Gastrocnemius medialis (tissue), 4 donors: ENCODE measurements at regions not wholly inside any gene's neighbourhood (a gene's known extent, or its start where the extent isn't known, plus 50 kb on each side); places are given as distances from the start of the nearest gene placed in this dataset.

Experiments used
- ATAC-seq, 2 donors: fragments of 150-250 bp; one replicate each; pipeline ENCODE4 v1.9.1; 2016
- DNase-seq, 2 donors: peaks; one replicate each; pipeline ENCODE4 v3.0.0-alpha.2; 2019
- H3K27ac ChIP-seq, 4 donors: fragments of 200-600 bp; sonication (generic); 1 replicate in 1 of 4; 2 replicates in 3 of 4; pipeline ENCODE4 v1.5.1; 2016 to 2018; ENCODE audit warnings: mild to moderate bottlenecking in 2 of 4, moderate library complexity in 1 of 4
- H3K27me3 ChIP-seq, 3 donors: fragments of 200-600 bp; sonication (generic) in 2 of 3; 1 replicate in 1 of 3; 2 replicates in 2 of 3; pipeline versions ENCODE4 v1.5.1 to v1.6.0; 2016 to 2019; ENCODE audit warnings: mild to moderate bottlenecking in 1 of 3, moderate library complexity in 1 of 3
- H3K36me3 ChIP-seq, 2 donors: fragments of 200-600 bp; sonication (generic) in 1 of 2; one replicate each; pipeline ENCODE4 v1.5.1; 2017 to 2018
- H3K4me1 ChIP-seq, 2 donors: fragments of 200-600 bp; sonication (generic) in 1 of 2; one replicate each; pipeline ENCODE4 v1.5.1; 2016 to 2017; ENCODE audit warnings: mild to moderate bottlenecking in 2 of 2
- H3K4me3 ChIP-seq, 4 donors: fragments of 200-600 bp; sonication (generic) in 3 of 4; 1 replicate in 1 of 4; 2 replicates in 3 of 4; pipeline ENCODE4 v1.5.1; 2016 to 2019; ENCODE audit warnings: mild to moderate bottlenecking in 2 of 4
- H3K9me3 ChIP-seq, 3 donors: fragments of 200-600 bp; sonication (generic) in 2 of 3; 1 replicate in 1 of 3; 2 replicates in 2 of 3; pipeline ENCODE4 v1.5.1; 2016 to 2019
- POLR2A ChIP-seq, 2 donors: fragments of 450-650 bp; IDR thresholded peaks; one replicate each; pipeline ENCODE4 v1.6.1; 2017; ENCODE audit warnings: antibody characterized with exemption in 2 of 2, mild to moderate bottlenecking in 2 of 2, moderate library complexity in 2 of 2
- in situ Hi-C, 4 donors: fragments of 200-750 bp; cut with MboI; loops; one replicate each; pipeline versions ENCODE4 v1.15.0 to v1.8.0; 2017; ENCODE audit warnings: low sequenced_read_pairs in 4 of 4
- intact Hi-C: fragments of 100-400 bp; cut with DNase I; formaldehyde crosslinking; loops from one replicate; pipeline ENCODE4 v1.15.1; 2023; ENCODE audit warnings: low total_unique reads
- TF ChIP-seq, protein P1 (sequence below), 5 experiments: fragments of 450-650 bp in 3 of 5; fragments of 200-600 bp in 2 of 5; sonication (generic) in 2 of 5; IDR thresholded peaks in 4 of 5; conservative IDR thresholded peaks in 1 of 5; 1 replicate in 4 of 5; 2 replicates in 1 of 5; pipeline ENCODE4 v1.5.1; 2016 to 2019; ENCODE audit warnings: antibody characterized with exemption in 5 of 5, mild to moderate bottlenecking in 3 of 5, moderate library complexity in 3 of 5

DNA sequence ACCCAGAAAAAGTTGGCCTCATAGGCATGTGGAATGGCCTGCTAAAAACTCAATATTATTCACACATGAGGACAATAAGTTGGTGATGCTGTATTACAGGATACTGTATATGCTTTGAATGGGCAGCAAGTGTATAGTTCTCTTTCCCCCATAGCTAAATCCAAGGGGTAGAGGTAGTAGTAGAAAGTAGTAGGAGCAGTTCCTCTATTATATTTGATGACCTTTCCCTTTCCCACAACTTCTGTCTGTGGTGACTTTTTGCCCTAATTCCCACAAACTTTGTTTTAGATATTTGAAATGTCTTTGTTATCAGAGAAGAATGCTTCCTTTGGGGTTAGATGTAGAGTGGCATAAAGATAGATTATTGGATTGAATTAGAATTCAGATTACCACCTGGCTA lies 154.0 kb upstream of the STEAP4 start:
- no peaks in the 10 kb centered on the region for H3K27me3 ChIP-seq
- H3K9me3 ChIP-seq: no peaks in the 10 kb centered on the region
- DNase-seq (no peak), ATAC-seq (no peak)
- TF ChIP-seq, protein P1, sequence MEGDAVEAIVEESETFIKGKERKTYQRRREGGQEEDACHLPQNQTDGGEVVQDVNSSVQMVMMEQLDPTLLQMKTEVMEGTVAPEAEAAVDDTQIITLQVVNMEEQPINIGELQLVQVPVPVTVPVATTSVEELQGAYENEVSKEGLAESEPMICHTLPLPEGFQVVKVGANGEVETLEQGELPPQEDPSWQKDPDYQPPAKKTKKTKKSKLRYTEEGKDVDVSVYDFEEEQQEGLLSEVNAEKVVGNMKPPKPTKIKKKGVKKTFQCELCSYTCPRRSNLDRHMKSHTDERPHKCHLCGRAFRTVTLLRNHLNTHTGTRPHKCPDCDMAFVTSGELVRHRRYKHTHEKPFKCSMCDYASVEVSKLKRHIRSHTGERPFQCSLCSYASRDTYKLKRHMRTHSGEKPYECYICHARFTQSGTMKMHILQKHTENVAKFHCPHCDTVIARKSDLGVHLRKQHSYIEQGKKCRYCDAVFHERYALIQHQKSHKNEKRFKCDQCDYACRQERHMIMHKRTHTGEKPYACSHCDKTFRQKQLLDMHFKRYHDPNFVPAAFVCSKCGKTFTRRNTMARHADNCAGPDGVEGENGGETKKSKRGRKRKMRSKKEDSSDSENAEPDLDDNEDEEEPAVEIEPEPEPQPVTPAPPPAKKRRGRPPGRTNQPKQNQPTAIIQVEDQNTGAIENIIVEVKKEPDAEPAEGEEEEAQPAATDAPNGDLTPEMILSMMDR (IDR thresholded peaks at IDR 0.05 in 4 of 5, conservative IDR thresholded peaks at IDR 0.05 in 1 of 5): no peak
- TF ChIP-seq POLR2A (IDR thresholded peaks at IDR 0.05): no peak
- in situ Hi-C loops: no loop called here
- no peaks in the 10 kb centered on the region for H3K36me3 ChIP-seq
- H3K4me1 ChIP-seq: no peaks in the 10 kb centered on the region
- intact Hi-C loops: no loop called here
- no peak overlapping the region for H3K4me3 ChIP-seq
- H3K27ac ChIP-seq: no peak overlapping the region

DNA sequence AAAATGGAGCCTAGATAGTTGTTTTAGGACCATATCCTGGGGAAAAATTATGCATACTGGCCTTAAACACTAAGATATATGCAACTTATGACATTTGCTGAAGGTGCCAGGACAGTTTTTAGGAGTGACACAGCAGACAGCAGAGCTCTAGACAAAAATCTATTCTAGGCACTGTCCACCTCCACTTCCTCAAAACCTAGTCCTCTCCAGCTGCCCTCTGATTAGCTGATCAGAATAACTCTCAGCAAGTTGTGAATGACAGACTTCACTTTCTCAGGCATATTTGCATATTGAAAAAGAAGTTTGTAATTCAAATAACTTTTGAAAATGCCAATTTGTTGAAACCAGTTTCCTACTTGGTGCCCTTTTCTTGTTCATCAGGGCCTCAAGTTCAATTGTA lies 152.3 kb upstream of the STEAP4 start:
- Histone ChIP-seq H3K36me3 (no peaks in the 10 kb centered on the region), H3K4me1 (no peaks in the 10 kb centered on the region), H3K27ac (no peak overlapping the region), H3K4me3 (no peak overlapping the region), H3K9me3 (no peaks in the 10 kb centered on the region), H3K27me3 (no peaks in the 10 kb centered on the region)
- TF ChIP-seq POLR2A (IDR thresholded peaks at IDR 0.05): no peak
- TF ChIP-seq, protein P1 (IDR thresholded peaks at IDR 0.05 in 4 of 5, conservative IDR thresholded peaks at IDR 0.05 in 1 of 5): no peak
- DNase-seq: no peak
- ATAC-seq: no peak
- intact Hi-C loops: no loop called here
- in situ Hi-C loops: no loop called here

DNA sequence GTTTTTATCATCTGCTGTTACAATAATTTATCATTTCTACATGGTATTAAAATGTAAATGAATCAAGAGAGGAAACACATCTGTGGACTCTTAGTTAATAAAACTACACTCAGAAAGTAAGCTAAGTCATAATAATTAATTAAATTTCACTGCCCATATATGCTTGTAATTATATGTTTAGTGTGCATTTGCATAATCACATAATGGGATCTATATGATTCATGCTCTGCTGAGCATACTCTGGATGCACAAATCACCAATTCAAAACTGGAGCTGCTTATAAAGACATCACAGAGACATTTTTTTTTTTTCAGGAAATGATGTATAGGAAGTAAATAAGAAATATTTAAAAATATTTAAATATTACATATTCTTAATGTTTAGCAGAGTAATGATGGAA lies 151.6 kb upstream of the STEAP4 start:
- in situ Hi-C loops: no loop called here
- Histone ChIP-seq H3K36me3 (no peaks in the 10 kb centered on the region), H3K4me3 (no peak overlapping the region), H3K27ac (no peak overlapping the region), H3K9me3 (no peaks in the 10 kb centered on the region), H3K4me1 (no peaks in the 10 kb centered on the region), H3K27me3 (no peaks in the 10 kb centered on the region)
- TF ChIP-seq, protein P1 (IDR thresholded peaks at IDR 0.05 in 4 of 5, conservative IDR thresholded peaks at IDR 0.05 in 1 of 5): no peak
- no peak for TF ChIP-seq POLR2A (IDR thresholded peaks at IDR 0.05)
- DNase-seq: no peak
- no peak for ATAC-seq
- intact Hi-C loops: no loop called here

DNA sequence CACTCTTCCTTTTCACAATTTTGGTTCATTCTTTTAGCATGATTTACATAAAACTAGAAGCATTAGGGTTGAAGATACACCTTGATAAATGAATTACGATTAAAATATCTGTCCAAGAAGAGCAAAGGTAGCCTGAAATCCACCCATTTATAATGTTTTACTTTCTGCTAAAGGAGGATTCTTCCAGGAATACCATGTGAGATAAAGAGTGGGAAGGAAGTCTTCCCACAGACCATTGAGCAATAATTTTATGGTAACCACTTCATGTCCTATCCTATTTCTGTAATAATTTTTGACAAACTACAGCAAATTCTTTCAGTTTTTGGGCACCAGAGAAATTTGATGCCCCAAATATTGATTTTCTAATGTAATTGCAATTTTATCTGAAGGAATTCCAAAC lies 150.6 kb upstream of the STEAP4 start:
- in situ Hi-C loops: no loop called here
- intact Hi-C loops: no loop called here
- DNase-seq (no peak), ATAC-seq (no peak)
- TF ChIP-seq, protein P1 (IDR thresholded peaks at IDR 0.05 in 4 of 5, conservative IDR thresholded peaks at IDR 0.05 in 1 of 5): no peak
- no peak for TF ChIP-seq POLR2A (IDR thresholded peaks at IDR 0.05)
- H3K27me3 ChIP-seq: no peaks in the 10 kb centered on the region
- no peaks in the 10 kb centered on the region for H3K9me3 ChIP-seq
- H3K36me3 ChIP-seq: no peaks in the 10 kb centered on the region
- H3K4me3 ChIP-seq: no peak overlapping the region
- H3K27ac ChIP-seq: no peak overlapping the region
- H3K4me1 ChIP-seq: no peaks in the 10 kb centered on the region

DNA sequence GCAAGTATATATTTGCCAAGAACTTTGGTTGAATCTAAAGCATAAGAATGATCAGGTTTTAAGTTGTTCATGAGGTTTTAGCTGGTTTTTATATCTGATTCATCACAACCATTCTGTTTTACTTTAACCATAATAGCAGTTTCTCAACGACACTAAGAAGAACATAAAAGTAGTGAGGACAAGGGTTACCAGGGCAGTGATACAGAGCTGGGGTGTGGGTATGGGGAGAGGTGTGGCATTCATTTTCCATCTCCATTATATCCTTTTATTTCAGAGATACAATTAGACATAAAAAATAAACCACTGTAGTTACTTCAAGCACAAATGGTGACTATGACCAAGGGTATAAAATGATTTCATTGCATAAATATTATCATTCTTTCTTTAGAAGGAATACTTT lies 149.8 kb upstream of the STEAP4 start:
- H3K9me3 ChIP-seq: no peaks in the 10 kb centered on the region
- H3K36me3 ChIP-seq: no peaks in the 10 kb centered on the region
- no peak for ATAC-seq
- no peaks in the 10 kb centered on the region for H3K4me1 ChIP-seq
- in situ Hi-C loops (no loop called here), intact Hi-C loops (no loop called here)
- TF ChIP-seq, protein P1 (IDR thresholded peaks at IDR 0.05 in 4 of 5, conservative IDR thresholded peaks at IDR 0.05 in 1 of 5): no peak
- TF ChIP-seq POLR2A (IDR thresholded peaks at IDR 0.05): no peak
- no peak for DNase-seq
- no peak overlapping the region for H3K27ac ChIP-seq
- no peak overlapping the region for H3K4me3 ChIP-seq
- no peaks in the 10 kb centered on the region for H3K27me3 ChIP-seq
